ENCODE measurements at regions not wholly inside any gene's neighbourhood (a gene's known extent, or its start where the extent isn't known, plus 50 kb on each side); places are given as distances from the start of the nearest gene placed in this dataset.
A peak's percentile ranks its signal among the peaks of the same experiment; 100 is the strongest.

DNA sequence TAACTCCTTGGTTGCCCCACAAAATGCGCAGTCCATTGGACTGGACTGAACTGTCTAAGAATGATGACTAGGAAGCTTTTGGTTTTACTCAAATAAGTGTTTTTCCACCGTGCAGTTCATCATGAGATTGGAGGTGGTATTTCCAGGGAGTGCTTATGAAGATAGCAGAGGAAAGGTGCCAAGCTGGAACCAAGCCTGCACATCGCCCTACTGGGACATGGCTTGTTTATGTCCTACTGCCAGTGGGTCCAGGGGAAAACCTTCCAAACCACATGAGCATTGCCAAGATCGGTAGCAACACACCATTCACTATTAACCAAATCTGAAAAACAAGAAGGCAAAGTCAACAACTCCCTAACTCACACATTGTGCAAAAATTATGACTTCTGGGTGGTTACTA lies 54.7 kb upstream of the DSCAM start:
- DNase-seq (ENCODE audit: low read depth, low spot score) = no peak

DNA sequence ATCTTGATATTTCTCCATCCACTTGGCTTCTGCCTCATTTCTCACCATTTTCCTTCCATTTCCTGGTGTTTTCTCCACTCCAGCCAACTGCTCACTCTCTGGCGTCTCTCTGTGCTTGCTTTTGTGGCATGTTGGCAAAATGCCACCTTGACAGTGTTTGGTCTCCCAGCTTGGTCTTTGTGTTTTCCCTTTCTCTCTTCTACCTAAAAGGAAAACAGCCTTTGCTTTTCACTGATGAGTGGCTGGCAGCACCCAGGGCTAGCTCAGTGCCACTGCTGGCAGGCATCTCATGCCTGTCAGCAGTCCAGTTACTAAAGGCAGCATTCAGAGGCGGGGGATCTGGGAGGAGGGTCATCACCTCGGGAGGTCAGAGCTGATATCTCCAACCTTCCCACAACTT lies 55.3 kb upstream of the DSCAM start:
- DNase-seq (ENCODE audit: low read depth, low spot score) = no peak

DNA sequence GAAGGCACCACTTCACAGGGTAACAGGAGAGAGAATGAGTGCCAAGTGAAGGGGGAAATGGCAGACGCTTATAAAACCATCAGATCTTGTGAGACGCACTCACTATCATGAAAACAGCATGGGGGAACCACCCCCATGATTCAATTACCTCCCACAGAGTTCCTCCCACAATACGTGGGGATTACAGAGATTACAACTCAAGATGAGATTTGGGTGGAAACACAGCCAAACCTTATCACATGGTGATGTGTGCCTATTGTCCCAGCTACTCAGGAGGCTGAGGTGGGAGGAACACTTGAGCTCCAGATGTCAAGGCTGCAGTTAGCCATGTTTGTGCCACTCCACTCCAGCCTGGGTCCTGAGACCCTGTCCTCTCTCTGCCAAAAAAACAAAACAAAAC lies 56.0 kb upstream of the DSCAM start:
- no peak for DNase-seq (ENCODE audit: low read depth, low spot score)

GRCh38 chr21:40905251-40905650 lies 58.3 kb upstream of the DSCAM start:
- DNase-seq (ENCODE audit: low read depth, low spot score) = no peak

DNA sequence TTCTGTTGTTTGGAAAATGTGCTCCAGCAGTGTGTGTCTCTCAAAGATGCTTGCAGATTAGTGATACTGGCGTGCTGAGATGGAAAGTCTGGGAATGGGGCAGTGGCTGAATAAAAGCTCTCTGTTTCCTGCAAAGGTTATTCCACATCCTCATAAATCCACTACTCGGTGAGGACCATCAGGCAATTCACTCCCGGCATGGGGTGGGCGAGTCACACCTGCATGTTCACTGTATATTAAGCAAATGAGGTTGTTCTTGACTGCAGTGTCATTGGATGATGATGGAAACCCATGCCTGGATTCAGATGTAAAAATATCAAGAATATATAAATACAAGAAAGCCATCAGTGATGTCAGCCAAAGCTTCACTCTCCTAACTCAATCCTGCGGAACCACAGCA lies 65.4 kb upstream of the DSCAM start:
- no peak for DNase-seq (ENCODE audit: low read depth, low spot score)

DNA sequence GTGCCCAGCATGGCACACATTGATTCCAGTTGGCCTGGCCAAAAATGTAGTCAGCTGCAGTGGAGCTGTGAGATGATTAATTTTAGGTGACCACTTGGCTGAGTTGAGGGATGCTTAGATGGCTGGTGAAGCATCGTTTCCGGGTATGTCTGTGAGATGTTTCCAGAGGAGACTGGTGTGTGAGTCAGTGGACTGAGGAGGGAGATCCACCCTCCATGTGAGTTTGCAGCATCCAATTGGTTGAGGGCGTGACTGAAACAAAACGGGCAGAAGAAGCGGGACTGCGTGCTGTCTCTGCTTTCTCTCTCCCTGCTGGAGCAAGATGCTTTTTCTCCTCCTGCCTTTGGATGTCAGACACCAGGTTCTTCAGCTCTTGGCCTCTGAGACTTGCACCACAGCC lies 68.2 kb upstream of the DSCAM start:
- DNase-seq (ENCODE audit: low read depth, low spot score) = no peak

GRCh38 chr21:40923407-40923806 lies 76.4 kb upstream of the DSCAM start:
- DNase-seq (ENCODE audit: low read depth, low spot score) = no peak

GRCh38 chr21:40923901-40924300 lies 76.9 kb upstream of the DSCAM start:
- DNase-seq (ENCODE audit: low read depth, low spot score) = peak; percentile 66

DNA sequence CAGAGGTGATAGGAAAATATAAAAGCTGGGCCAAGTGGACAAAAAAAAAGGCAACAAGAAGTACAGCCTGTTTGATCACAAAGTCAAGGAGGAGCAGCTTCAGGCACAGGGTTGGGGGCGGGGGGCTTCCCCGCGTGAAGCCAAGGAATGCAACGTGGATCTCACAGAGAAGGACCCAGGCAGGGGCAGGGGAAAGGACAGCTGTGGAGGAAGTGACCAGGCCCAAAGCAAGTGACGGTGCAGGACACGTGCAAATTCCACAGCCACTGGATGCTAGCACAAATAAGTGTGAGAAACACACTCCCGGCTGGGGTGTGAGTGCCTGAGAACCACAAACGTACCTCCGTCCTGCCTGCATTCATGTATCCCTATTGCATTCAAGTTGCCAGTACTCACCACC lies 77.7 kb upstream of the DSCAM start:
- no peak for DNase-seq (ENCODE audit: low read depth, low spot score)

DNA sequence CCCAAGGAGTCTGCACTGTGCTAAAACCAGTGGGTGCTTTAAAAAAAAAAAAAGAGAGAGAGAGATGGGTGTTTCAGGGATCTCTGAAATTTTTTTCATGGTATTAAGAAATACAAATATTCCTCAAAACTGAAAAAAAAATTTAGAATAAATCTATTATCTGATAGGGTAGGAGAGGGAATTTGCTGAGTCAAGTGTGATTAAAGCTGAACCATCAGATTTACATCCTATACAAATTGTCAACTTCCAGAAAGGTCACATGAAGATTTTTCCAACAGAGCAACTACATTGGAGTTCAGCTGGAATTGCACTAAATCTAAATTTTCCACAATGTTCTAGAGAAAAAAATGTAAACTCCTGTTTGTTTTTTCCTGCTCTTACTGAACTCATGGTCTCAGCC lies 79.3 kb upstream of the DSCAM start:
- no peak for DNase-seq (ENCODE audit: low read depth, low spot score)

- DNase-seq (ENCODE audit: low read depth, low spot score) = no peak
Measured at GRCh38 chr21:40929833-40930232, 82.9 kb upstream of the DSCAM start.

DNA sequence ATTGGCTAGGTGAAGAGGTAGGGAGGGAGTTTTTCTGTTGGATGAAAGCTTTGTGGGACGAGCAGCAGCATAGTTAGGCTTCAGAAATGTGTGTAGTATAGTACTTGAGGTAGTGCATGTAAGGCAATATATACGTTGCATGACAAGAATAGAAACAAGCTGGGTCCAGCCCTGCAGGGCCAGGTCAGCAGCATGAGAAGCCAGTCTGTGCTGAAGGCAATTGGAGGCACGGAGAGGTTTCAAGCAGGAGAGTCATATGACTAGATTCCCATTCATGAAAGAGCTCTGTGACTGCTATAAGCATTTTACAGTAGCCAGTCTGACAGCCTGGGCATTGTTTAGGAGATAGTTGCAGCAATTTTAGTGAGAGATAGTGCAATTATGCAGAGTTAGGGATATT lies 84.2 kb upstream of the DSCAM start:
- no peak for DNase-seq (ENCODE audit: low read depth, low spot score)

- no peak for DNase-seq (ENCODE audit: low read depth, low spot score)
Measured at GRCh38 chr21:40936178-40936577, 89.2 kb upstream of the DSCAM start.

- DNase-seq (ENCODE audit: low read depth, low spot score) = peak; percentile 67
Measured at GRCh38 chr21:40936771-40937261, 89.9 kb upstream of the DSCAM start.

GRCh38 chr21:40938078-40938477 lies 91.1 kb upstream of the DSCAM start:
- DNase-seq (ENCODE audit: low read depth, low spot score) = no peak

- DNase-seq (ENCODE audit: low read depth, low spot score) = no peak
Measured at GRCh38 chr21:40938611-40939010, 91.7 kb upstream of the DSCAM start.

DNA sequence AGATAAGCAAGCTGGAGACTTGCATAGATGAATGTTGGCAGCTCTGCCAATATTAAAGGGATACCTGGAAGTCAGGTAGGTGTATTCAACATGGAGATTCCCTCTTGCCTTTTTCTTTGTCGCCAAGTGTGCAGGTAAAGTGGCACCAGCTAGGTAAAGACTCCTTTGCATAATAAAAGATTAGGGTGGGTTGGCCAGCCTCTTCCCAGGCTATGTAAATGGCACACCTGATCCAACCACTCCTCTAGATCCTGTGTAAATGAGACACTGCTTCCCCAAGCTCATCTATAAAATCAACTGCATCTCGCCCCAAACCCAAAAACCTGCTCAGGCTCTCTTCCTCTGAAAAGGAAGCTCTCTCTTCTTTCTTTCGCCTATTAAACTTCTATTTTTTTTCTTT lies 100.8 kb upstream of the DSCAM start:
- DNase-seq (ENCODE audit: low read depth, low spot score) = no peak

DNA sequence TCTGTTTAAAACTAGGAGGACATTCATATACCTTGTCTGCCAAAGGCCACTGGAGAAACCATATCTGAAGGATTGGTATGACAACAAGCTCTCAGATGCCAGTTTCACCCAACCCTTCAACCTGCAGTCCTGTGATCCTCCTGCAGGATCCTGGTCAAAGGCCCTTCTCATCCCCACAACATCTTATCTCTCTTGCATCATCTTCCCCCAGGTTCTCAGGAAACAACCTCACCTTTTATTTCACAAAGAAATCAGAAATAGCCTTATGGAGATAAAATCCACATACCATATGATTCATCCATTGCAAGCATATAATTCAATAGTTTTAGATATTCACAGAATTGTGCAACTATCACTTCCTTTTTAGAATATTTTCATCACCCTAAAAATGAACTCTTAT lies 104.0 kb upstream of the DSCAM start:
- no peak for DNase-seq (ENCODE audit: low read depth, low spot score)

- no peak for DNase-seq (ENCODE audit: low read depth, low spot score)
Measured at GRCh38 chr21:40952551-40953323, 105.8 kb upstream of the DSCAM start.

- no peak for DNase-seq (ENCODE audit: low read depth, low spot score)
Measured at GRCh38 chr21:40964691-40965090, 117.7 kb upstream of the DSCAM start.

DNA sequence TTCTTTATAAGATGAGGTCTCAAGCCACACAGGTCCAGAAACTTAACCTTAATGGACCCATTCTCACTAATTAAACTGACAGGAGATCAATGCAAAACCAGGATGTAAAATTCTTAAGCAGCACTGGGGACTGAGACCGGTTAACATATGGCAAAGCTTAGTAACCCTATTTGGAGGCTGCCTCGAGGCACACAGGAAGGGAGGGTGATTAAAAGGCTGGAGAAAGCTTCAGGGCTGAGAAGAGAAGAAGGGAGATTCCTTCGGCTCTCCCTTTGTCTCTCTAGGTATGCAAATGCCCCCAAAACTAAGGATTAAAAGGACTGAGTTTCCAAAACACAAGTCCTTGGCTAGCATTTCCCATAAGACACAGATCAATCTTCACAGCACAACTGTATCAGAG lies 120.8 kb upstream of the DSCAM start:
- peak; percentile 88 for DNase-seq (ENCODE audit: low read depth, low spot score)

GRCh38 chr21:40972151-40972550 lies 125.2 kb upstream of the DSCAM start:
- no peak for DNase-seq (ENCODE audit: low read depth, low spot score)

DNA sequence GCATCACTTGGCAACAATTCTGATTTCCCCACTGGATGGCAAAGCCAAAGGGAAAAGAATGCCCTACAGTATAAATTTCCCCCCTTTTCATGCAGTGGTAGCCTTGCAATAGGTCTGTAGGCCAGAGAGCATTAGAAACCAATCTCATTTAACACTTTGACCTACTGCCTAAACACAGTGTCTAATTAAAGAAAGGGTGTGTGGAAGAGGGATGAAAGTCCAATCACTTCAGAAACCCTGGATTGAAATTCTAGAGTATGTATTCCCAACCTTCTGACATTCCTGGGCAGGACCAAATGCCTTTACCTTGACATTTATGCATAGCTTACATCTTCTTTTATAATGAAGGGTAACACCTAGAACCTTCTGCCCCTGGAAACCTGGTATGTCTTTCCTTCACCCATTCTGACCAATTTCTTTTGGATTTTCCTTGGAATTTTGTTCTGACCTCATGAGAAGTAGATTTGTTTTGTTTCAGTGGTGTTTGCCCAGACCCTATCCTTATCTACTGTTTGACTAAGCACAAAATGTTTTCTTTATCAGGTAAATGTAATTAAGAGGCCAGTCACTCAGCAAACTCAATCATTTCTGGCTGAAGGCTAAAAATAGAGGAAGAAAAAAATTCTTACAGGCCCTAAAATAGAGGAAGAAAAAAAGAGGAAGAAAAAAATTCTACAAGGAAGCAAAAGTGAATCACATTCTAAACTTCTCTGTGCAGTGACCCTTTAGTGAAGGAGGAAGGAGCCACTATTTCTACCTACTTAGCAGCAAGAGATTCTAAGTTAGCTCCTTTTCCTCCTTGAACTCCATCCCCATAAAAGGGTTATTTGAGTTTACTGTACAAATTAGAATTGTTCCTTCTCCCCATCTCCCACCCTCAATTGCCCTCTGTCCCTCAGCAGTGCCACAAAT lies 129.5 kb upstream of the DSCAM start:
- DNase-seq (ENCODE audit: low read depth, low spot score) = no peak
